ENCODE measurements at regions not wholly inside any gene's neighbourhood (a gene's known extent, or its start where the extent isn't known, plus 50 kb on each side); places are given as distances from the start of the nearest gene placed in this dataset.
A peak's percentile ranks its signal among the peaks of the same experiment; 100 is the strongest.

DNA sequence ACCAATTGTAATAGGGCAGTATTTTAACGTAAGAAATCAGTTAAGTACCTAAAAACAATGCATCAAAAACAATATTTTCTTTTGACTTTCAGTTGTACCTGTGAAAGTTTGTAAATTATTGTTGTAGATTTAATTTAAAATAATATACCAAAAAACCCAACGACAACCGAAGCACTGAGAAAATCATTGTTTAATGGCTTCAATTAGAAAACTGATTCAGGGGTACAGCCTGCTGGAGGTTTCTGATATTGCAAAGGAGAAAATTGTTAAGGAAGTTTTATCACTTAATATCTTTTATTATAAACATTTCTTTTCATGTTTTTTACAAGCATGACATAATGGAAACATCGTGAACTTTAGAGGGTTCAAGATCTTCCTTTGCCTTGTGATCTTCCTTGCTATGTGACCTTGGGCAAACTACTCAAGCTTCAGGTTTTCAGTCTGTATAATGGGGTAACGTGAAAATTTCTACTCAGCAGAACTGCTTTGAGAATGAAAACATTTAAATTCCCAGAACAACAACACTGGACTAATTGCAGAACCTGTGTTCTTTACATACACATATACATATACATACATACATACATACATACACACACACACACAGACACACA, 76.3 kb upstream of the GLS start:
- TF ChIP-seq, protein P1, sequence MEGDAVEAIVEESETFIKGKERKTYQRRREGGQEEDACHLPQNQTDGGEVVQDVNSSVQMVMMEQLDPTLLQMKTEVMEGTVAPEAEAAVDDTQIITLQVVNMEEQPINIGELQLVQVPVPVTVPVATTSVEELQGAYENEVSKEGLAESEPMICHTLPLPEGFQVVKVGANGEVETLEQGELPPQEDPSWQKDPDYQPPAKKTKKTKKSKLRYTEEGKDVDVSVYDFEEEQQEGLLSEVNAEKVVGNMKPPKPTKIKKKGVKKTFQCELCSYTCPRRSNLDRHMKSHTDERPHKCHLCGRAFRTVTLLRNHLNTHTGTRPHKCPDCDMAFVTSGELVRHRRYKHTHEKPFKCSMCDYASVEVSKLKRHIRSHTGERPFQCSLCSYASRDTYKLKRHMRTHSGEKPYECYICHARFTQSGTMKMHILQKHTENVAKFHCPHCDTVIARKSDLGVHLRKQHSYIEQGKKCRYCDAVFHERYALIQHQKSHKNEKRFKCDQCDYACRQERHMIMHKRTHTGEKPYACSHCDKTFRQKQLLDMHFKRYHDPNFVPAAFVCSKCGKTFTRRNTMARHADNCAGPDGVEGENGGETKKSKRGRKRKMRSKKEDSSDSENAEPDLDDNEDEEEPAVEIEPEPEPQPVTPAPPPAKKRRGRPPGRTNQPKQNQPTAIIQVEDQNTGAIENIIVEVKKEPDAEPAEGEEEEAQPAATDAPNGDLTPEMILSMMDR (IDR thresholded peaks at IDR 0.05), result peak; percentile 64; the same call in 1 of the 2 replicates
- no peak for TF ChIP-seq POLR2AphosphoS5 (IDR thresholded peaks at IDR 0.05; ENCODE audit: low read depth, low read length)

Measured in Panc1 (cell line).